SIG-M5 treated with dmso at 0.1 percent for 504 hours (cell line): ENCODE measurements at regions not wholly inside any gene's neighbourhood (a gene's known extent, or its start where the extent isn't known, plus 50 kb on each side); places are given as distances from the start of the nearest gene placed in this dataset.
"Not testable (repeated sequence)": the region's sequence is repeated elsewhere in the genome, so short reads cannot be mapped to it uniquely, and the experiment has no call there.

ENCODE experiments used
- DNase-seq: peaks from one replicate; lab custom pipeline; 2025; ENCODE audit not compliant: unreplicated experiment; lab: John Stamatoyannopoulos, UW

DNA sequence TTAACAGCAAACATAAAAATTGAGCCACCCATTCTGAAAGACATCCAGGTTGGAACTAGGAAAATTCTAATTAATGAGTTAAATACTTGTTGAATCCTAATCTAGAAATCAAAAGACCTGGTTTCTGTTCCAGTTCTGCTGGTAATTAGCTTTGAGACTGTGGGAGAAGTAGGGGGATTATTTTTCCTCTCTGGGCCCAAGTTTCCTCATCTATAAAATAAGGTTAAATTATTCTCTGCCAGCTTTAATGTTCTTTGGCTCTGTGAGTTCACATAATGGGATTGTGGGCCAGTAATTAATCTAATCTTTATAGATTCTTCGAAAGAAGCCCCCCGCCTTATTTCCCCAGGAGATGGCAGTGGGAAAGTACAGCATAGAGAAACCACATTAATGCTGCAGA, 104.6 kb downstream of the ENC1 start:
- no peak for DNase-seq

DNA sequence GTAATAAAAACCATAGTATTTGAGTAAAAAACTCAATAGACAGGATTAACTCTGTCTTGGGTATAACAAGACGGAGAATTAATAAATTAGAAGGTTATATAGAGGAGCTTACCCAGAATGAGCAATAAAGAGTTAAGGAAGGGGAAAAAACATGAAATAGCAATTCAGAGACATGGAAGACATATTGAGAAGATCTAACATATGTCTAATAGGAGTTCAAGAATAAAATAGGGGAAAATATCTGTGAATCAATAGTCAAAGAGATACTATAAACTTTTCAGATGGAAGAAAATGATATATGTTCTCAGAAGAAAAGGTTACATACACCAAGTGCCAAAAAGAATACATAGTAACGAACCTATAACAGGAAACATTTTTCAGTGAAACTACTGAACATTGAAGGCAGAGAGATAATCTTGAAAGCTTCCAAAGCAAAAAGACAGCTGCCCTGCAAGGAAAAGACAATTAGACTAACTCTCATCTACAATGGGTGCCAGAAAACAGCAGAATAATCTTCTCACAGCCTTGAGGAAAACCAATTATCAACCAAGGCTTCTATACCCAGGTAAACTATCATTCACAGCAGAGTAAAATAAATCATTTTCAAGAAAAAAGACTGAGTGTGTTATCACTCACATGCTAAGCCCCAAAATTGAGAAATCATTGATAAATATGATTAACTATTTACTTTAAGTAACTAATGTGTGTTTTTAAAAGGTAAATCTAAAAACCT, 106.0 kb downstream of the ENC1 start:
- no peak for DNase-seq

DNA sequence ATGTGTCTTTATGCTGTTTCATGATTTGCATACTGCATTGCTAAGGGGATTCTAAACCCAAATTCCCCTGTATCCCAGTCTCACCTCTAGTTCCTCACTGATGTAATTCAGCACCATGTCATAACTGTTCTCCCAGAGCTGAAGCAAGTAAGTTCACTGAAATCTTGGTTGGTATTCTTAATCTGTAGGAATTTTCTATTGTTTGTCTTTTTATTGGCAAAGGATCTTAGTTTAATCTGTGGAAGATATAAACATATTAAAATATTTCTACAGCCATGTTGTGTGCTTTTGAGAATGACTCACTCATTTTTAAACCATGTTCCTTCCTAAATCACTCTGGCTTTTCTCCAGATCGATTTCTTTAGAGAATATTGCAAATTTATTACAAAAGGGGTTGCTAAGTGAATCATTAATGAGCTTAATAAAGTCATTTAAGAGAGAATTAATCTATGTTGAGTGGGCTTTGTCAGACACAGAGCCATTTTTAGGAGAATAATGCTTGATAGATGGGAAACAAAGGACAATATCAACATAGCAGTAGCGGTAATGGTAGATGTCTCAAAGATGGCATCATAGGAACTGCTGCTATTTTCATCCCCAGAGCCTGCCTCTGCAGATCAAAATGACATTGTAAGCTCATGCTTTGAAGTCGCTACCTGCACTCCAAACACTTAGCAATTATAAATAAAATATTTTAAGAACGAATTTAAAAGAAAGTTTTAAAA, 110.0 kb downstream of the ENC1 start:
- no peak for DNase-seq

DNA sequence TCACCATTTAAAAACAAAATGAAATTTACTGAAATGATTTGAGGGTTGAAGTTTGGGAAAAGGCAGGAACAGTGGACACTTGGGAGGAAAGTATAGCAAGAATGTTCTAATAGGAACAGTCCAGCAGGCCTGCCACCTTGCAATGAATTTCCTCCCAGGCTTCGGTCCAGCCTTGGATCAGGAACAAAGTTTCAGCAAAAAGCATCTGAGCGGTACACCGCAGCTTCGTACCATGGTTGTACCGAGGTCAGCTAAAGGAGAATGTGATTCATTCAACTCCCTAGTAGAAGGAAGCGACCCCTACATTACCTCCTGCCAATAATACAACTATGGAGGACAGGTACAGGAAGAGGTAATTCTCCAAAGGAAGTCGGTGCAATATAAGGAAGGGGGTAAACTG, 111.4 kb downstream of the ENC1 start:
- no peak for DNase-seq

DNA sequence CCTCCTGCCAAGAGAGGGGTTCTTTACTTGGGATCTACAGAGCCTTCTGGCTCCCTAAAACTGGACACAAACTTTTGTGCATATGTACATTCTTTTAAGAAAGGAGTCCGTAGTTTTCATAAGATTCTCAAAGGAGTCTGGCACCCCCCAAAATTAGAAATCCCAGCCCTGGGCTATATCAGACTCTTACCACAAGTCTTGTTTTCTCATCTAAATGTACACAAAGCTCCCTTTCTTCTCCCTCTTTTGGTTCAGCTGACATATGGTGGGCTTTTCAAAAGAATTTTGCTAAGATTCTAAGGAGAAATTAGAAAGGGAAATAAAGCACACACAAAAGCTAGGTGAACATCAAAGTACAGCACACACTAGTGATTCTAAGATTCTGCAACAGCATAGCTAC, 114.4 kb downstream of the ENC1 start:
- no peak for DNase-seq

DNA sequence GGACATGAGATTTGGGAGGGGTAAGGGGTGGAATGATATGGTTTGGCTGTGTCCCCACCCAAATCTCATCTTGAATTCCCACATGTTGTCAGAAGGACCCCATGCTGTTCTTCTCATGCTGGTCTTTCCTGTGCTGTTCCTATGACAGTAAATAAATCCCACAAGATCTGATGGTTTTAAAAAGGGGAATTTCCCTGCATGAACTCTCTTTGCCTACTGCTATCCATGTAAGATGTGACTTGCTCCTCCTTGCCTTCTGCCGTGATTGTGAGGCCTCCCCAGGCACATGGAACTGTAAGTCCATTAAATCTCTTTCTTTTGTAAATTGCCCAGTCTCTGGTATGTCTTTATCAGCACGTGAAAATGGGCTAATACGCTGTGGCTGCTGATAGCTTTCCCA, 115.8 kb downstream of the ENC1 start:
- DNase-seq = not testable (repeated sequence)

DNA sequence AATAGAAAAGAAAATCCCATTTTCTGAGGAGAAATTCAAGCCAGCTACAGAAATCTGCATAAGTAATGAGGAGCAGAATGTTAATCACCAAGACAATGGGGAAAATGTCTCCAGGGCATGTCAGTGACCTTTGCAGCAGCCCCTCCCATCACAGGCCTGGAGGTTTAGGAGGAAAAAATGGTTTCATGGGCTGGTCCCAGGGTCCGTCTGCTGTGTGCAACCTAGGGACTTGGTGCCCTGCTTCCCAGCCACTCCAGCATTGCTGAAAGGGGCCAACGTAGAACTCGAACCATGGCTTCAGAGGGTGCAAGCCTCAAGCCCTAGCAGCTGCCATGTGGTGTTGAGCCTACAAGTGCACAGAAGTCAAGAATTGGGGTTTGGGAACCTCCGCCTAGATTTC, 116.8 kb downstream of the ENC1 start:
- DNase-seq = not testable (repeated sequence)

DNA sequence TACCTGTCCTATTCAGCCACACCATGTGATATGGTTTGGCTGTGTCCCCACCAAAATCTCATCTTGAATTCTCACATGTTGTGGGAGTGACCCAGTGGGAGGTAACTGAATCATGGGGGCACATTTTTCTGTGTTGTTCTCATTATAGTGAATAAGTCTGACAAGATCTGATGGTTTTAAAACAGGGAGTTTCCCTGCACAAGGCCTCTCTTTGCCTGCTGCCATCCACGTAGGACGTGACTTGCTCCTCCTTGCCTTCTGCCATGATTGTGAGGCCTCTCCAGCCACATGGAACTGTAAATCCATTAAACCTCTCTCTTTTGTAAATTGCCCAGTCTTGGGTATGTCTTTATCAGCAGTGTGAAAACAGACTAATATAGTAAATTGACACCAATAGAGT, 117.7 kb downstream of the ENC1 start:
- not testable (repeated sequence) for DNase-seq

DNA sequence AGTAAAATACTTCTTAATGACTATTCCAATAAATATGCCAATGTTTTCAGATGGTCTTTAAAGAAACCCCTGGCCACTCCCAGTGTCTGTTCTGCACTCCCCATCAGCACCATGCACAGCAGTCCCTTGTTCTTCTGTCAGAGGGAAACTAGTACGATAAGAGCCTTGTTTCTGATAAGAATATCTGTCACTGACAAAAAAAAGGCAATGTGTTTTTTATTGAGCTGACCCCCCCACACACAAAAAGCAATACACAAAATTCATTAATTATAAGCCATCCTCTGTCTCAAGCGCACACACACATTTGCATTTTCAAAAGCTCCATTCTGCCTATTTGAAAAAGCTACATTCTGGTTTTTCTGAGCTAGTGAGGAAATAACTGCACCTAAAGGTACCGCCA, 119.1 kb downstream of the ENC1 start:
- DNase-seq = no peak

DNA sequence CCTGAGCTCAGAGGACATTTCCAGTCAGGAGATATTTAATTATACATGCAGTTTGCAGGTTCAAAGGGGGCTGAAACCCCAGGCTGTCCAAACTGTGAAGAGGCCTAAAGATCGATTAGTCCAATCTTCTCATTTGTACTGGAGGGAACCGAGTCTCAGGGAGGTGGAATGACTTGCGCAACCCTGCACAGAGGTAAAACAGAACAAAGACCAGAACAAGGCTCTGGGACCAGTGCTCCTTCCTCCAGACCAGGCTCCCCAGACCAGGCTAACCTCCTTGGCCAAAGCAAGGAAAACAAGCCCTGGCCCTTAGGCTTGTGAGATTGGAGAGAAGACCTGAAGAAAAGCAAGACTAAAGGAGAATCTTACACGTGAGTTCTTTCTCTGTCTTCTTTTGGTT, 120.8 kb downstream of the ENC1 start:
- no peak for DNase-seq

DNA sequence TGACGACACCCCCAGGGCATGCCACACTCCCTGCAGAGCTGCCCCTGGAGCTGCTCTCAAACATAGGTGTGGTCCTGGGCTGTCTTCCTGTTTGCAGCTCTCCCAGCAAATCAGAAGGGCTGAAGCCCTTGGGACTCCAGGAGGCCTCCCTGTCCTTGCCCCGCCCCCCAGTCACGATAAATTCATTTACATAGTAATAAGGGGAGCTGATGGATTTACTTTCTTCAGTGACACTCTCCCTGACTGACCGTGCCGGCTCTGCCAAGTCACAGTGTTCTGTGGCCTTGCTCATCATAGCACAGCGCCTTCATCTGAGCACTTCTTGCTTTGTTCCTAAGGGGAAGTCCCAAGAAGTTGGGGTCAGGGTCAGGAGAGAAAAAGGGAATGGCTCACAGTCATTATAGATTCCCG, 121.4 kb downstream of the ENC1 start:
- DNase-seq = no peak

DNA sequence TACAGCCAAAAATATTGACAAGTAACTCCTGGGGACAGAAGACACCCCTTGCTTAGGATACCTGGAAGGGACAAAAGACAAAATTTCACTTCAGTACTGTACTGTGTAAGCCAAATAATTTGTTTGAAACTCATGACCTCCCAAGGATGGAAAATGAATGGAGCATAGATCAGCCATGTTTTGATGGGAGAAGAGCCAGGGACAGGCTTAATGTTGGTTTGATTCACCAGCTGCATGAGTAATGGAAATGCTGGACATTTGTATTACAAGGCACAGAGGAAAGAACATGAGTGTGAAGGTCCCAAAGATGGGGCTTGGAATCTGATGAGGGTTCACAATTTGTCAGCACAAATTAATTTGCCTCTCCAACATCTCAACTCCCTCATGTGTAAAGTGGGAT, 122.8 kb downstream of the ENC1 start:
- no peak for DNase-seq

DNA sequence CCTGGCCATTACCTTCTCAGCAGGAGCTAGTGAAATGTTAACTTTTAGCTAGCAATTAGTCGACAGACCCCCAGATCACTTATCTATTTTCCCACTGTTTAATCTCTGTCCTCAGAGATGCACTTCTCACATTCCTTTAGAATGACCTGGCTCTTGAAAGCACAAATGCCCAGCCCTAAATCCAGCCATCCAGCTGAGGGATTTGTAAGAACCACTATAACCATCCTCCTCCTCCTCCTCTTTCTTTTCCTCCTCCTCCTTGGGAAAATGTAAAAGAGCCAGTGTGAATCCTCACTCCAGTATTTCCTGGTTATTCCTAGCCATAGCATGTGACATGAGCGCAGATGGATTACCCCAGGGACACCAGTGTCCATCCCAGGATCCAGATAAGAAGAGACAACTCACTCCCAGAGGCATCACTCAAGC, 124.3 kb downstream of the ENC1 start:
- no peak for DNase-seq

DNA sequence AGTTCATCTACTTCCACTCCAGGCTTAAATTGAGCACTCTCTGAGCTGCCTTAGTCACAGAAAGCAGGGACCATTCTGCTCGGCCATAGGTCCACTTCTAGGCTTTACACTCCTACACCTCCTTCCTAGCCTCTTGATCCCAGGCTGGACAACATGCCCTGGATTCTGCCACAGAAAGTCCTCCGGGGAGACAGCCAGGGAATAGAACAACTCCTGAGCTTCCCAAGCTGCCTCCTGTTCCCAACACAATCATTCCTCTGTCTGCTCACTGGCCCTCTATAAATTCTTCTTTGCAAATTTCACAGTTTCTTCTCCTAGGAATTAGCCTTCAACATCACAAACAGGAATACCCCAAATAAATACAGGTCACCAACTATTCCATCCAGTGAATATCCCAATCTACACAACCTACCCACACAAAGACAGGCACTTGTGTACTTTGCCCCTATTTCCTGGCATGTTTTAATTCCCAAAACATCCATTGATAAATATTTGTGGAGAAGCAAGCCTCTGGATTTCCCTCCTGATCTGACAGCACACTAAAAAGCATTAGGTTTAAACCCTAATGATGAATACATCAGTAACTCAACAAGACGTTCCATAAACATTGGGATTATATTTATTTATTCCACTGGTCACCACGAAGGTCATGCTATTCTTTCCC, 125.5 kb downstream of the ENC1 start:
- no peak for DNase-seq

DNA sequence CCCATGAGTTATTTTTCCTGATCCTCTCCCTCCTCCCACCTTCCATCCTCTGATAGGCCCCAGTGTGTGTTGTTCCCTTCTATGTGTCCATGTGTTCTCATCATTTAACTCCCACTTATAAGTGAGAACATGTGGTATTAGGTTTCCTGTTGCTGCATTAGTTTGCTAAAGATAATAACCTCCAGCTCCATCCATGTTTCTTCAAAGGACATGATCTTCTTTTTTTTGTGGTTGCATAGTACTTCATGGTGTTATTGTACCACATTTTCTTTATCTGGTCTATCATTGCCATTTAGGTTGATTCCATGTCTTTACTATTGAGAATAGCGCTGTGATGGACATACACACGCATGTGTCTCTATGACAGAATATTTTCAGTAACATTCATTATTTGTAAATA, 128.8 kb downstream of the ENC1 start:
- not testable (repeated sequence) for DNase-seq

DNA sequence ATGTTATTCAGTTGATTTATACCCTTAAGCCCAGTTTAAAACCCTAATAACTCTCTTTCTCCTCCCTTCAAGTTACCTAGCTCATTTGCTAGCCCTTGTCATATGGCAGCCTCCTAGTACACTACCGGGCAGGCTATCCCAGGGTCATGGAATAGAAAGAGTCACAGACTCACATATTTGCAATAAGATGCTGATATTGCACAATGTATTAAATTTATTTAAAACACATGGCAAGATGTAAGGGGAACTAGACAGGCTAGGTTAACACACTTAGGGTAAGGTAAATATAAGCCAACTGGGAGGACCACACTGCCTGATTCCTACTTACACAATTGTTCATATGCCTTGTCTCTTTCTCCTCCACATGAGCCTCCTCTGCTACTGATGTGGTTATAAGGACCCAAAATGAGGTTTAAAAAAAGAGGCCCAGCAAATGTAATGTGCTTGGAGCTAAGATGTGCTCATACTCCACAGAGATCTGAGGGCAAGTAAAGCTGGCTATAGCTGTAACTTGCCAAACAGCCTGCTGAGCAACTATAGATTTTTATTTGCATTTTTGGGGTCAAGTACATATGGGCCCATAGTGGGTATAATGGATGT, 130.0 kb downstream of the ENC1 start:
- DNase-seq = no peak

DNA sequence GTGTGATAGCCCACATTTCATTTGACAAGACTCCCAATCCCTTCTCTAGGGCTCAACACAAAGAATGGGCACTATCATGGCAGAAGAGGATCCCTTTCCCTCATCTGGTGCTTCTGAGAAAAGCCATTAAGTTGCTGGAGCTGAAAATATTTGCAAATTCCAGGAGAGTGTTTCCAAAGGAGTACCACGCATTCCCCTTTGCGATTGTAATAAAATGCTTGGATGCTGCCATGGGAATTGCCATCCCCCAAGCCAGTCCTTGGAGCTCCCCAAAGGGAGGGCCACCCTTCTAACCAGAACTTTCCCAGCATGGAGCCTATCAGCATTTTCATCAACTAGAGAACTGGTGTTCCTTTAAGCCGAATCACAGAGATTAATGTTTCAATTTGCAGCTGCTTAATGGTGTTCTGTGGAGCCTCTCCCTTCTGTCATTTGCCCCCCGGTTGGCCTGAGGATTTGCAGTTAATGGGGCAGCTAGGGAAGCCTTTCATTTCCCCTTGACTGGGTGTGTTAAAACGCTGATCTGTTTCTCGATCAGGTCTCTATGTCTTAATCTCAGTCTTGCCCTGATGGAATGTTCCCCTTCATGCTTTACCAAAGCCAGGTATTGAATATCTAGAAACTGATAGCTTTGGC, 133.0 kb downstream of the ENC1 start:
- no peak for DNase-seq

DNA sequence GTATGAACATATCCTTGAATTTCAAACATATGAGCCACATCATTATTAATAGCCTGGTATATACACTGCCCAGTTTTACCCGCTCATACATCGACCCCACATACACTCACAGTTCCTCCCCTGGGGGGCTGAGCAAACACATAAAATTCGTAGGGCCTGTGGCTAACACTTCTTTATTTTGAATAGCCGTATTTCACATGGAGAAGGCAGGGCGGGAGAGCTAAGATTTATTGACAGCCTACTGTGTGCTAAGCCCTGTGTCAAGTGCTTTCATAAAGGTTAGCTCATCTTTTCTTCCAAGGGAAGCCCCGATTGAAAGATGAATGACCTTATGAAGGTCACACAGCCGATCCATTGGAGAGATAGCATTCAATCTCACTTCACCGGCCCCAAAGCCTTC, 134.4 kb downstream of the ENC1 start:
- DNase-seq = no peak

DNA sequence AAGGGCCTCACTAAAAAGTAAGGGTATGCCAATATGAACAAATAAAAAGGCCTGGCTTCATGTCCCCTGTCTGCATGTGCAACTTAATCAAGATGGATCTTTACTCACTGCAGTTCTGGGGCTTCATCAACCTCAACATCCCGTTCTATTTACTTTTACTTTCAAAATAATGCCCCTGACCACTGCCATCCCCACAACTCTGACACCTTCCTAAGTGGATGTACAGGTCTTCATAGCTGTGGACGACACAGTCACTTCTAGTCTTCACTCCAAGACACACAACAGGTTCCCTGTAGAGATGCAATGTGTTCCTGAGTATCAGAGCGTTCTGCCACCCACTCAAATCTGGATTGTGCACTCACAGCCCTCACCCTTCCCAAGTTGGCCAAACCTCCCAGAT, 136.1 kb downstream of the ENC1 start:
- no peak for DNase-seq

DNA sequence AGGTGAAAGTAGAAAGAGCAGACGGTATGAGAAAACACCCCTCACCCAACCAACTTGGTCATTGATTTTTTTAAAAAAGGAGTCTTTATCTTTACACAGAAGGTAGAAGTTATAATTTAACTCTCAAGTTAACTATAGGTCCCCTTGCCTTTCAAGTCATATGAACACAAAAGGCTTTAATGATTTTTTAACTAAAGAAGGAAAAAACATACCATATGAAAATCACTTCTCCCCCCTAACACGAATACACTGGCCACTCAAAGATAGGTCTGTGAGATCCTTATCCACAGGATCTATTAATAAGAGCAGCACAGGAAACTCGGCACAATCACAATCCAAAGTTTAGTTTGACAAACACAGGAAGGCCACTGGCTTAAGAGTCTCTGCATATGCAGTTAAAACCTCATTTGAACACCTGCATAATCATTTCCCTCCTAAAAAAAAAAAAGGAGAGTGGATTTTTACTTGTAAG, 138.0 kb downstream of the ENC1 start:
- no peak for DNase-seq
